Pancreas (tissue), 10 donors: ENCODE measurements at regions not wholly inside any gene's neighbourhood (a gene's known extent, or its start where the extent isn't known, plus 50 kb on each side); places are given as distances from the start of the nearest gene placed in this dataset.

ENCODE experiments used
- ATAC-seq, 4 donors: fragments of 200-7000 bp; cut with Tn5 transposase; one replicate each; pipeline versions ENCODE4 v1.8.0 to v1.9.1; 2020; ENCODE audit warnings: mild to moderate bottlenecking in 4 of 4, moderate library complexity in 4 of 4
- DNase-seq, 6 donors: peaks; one replicate each; pipeline ENCODE4 v3.0.0-alpha.2; 2020
- FAIRE-seq: peaks from 2 replicates; lab custom pipeline; 2012; peaks lifted over from hg19 to GRCh38; lab: Jason Lieb, UNC
- H3K27ac ChIP-seq, 4 donors: fragments of 200-600 bp; sonication (generic); 1 replicate in 3 of 4; 2 replicates in 1 of 4; pipeline versions ENCODE4 v1.5.0 to v1.8.0; 2020
- H3K27me3 ChIP-seq, 4 donors: fragments of 200-600 bp; one replicate each; pipeline ENCODE4 v1.8.0; 2021
- H3K36me3 ChIP-seq, 3 donors: fragments of 200-600 bp; sonication (generic) in 1 of 3; one replicate each; pipeline versions ENCODE4 v1.5.0 to v1.8.0; 2020 to 2021
- H3K4me1 ChIP-seq, 3 donors: fragments of 200-600 bp; one replicate each; pipeline ENCODE4 v1.8.0; 2021
- H3K4me3 ChIP-seq, 4 donors: fragments of 200-600 bp; sonication (generic) in 2 of 4; one replicate each; pipeline versions ENCODE4 v1.5.0 to v1.8.0; 2020 to 2021
- H3K9me3 ChIP-seq, 4 donors: fragments of 200-600 bp; one replicate each; pipeline ENCODE4 v1.8.0; 2021
- CTCF ChIP-seq, 4 donors: fragments of 200-600 bp; sonication (generic) in 3 of 4; IDR thresholded peaks; one replicate each; pipeline versions ENCODE4 v1.5.0 to v1.8.0; 2021; ENCODE audit warnings: antibody characterized with exemption in 4 of 4
- WGBS, 2 donors: extraction: QIAGEN DNeasy Blood & Tissue Kit; methylation state at CpG; one replicate each; pipeline ENCODE4 v1.1.7; 2013; 5-methylcytosine and 5-hydroxymethylcytosine counted together
- intact Hi-C, 3 donors: fragments of 100-400 bp; cut with DNase I; formaldehyde crosslinking; loops; one replicate each; pipeline versions ENCODE4 v1.11.1 to v1.14.2; 2022
- donor health status: healthy with polysubstance abuse.
- donor health status: DM: no; HTN: no; CAD: no; lungs with moderate emphysema.
- donor health status: DM: no; HTN: no; CAD: no.
- donor health status: control.
- donor health status: control.
- donor health status: Bipolar disorder and iron deficiency.
- donor health status: DM: yes; HTN: yes; CAD: no.
- donor health status: DM: no; HTN: no; CAD: no.
- donor health status: DM: no; HTN: no; CAD: no.
- donor health status: DM: yes; HTN: yes; CAD: no.

- H3K36me3 ChIP-seq, result no peaks in the 10 kb centered on the region
- ATAC-seq (no peak), DNase-seq (no peak), FAIRE-seq (no peak)
- no peaks in the 10 kb centered on the region for H3K27me3 ChIP-seq
- TF ChIP-seq CTCF (IDR thresholded peaks at IDR 0.05), result no peak
- H3K4me3 ChIP-seq, result no peak overlapping the region
- H3K9me3 ChIP-seq, result no peaks in the 10 kb centered on the region
- H3K27ac ChIP-seq, result no peak overlapping the region
- intact Hi-C loops, result no loop called here
- H3K4me1 ChIP-seq, result no peaks in the 10 kb centered on the region
- 40 to 42% methylated on average over 1 of the region's 1 CpG for WGBS, 2 donors
Observed at GRCh38 chr16:52851211-52851740, 201.4 kb downstream of the CHD9NB start.

- FAIRE-seq (no peak), ATAC-seq (no peak), DNase-seq (no peak)
- Histone ChIP-seq H3K4me1 (no peaks in the 10 kb centered on the region), H3K4me3 (no peak overlapping the region), H3K27ac (no peak overlapping the region), H3K9me3 (no peaks in the 10 kb centered on the region), H3K27me3 (no peaks in the 10 kb centered on the region), H3K36me3 (no peaks in the 10 kb centered on the region)
- no peak for TF ChIP-seq CTCF (IDR thresholded peaks at IDR 0.05)
- intact Hi-C loops, result no loop called here
Observed at GRCh38 chr16:52843381-52843780, 209.3 kb downstream of the CHD9NB start.

GRCh38 chr16:52837251-52837650, 215.4 kb downstream of the CHD9NB start:
- FAIRE-seq, result no peak
- intact Hi-C loops, result no loop called here

GRCh38 chr16:52834736-52835465, 217.8 kb downstream of the CHD9NB start:
- no peaks in the 10 kb centered on the region for H3K4me1 ChIP-seq
- H3K9me3 ChIP-seq, result no peaks in the 10 kb centered on the region
- no peak overlapping the region for H3K4me3 ChIP-seq
- H3K27me3 ChIP-seq, result no peaks in the 10 kb centered on the region
- no peak for FAIRE-seq
- whole genome bisulfite sequencing, 2 donors, result 72 to 86% methylated on average over 5 of the region's 5 CpGs
- DNase-seq, result no peak
- no peaks in the 10 kb centered on the region for H3K36me3 ChIP-seq
- no peak overlapping the region for H3K27ac ChIP-seq
- TF ChIP-seq CTCF (IDR thresholded peaks at IDR 0.05), result no peak
- ATAC-seq, result no peak
- intact Hi-C loops, result no loop called here

More at GRCh38 chr16:52837251-52837650, 215.4 kb downstream of the CHD9NB start:
- H3K36me3 ChIP-seq, result no peaks in the 10 kb centered on the region
- H3K9me3 ChIP-seq, result no peaks in the 10 kb centered on the region
- WGBS, 2 donors, result 43 to 67% methylated on average over 3 of the region's 3 CpGs
- H3K4me1 ChIP-seq, result no peaks in the 10 kb centered on the region
- no peak for ATAC-seq
- DNase-seq, result no peak
- H3K4me3 ChIP-seq, result no peak overlapping the region
- TF ChIP-seq CTCF (IDR thresholded peaks at IDR 0.05), result no peak
- no peak overlapping the region for H3K27ac ChIP-seq
- H3K27me3 ChIP-seq, result no peaks in the 10 kb centered on the region

DNA sequence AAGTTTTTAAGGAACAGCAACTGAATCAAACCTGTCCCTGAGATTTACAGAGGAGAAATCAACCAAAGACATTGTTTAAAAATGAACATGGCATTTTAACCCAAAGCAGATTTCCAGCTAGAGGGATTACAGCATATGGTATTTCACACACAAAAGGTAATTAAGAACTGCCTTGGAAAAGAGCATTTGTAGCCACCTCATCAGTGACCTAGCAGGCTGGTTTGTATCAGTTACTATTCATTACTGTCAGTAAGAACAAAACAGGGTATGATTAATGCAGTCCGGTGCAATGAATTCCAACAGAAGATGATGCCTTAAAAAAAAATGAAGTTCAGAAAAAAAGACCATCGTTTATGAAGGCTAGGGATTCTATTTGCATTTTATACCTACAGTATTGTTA, 219.9 kb downstream of the CHD9NB start:
- no peak for FAIRE-seq
- Histone ChIP-seq H3K27ac (no peak overlapping the region), H3K36me3 (no peaks in the 10 kb centered on the region), H3K9me3 (no peaks in the 10 kb centered on the region), H3K27me3 (no peaks in the 10 kb centered on the region), H3K4me3 (no peak overlapping the region), H3K4me1 (no peaks in the 10 kb centered on the region)
- DNase-seq, result no peak
- TF ChIP-seq CTCF (IDR thresholded peaks at IDR 0.05), result no peak
- WGBS, 2 donors, result 28% methylated on average over 2 of the region's 2 CpGs
- intact Hi-C loops, result no loop called here
- no peak for ATAC-seq
